GM20000 (cell line): ENCODE measurements at regions not wholly inside any gene's neighbourhood (a gene's known extent, or its start where the extent isn't known, plus 50 kb on each side); places are given as distances from the start of the nearest gene placed in this dataset.

Source experiments
- DNase-seq: peaks from one replicate; pipeline ENCODE4 v3.0.0; 2012; ENCODE audit warnings: low spot score
- TF ChIP-seq, protein P1 (sequence below): IDR thresholded peaks from 2 replicates; pipeline ENCODE4 v1.5.1; 2012; ENCODE audit warnings: mild to moderate bottlenecking, control low read depth; ENCODE audit errors: extremely low read depth, missing control alignments

DNA sequence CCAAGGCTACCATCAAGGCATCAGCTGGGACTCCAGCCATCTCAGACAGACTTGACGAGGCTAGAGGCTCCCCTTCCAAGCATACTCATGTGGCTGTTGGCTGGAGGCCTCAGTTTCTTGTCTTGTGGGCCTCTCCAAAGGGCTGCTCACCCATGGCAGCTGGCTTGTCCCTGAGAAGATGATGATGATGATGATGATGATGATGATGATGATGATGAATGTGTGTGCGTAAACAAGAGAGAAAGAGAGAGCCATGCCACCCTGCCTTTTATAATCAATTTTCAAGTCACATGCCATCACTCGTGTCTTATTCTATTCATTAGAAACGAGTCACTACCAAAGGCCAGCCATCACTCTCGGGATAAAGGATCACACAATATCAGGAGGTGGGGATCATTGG lies 60.5 kb upstream of the ADGRG2 start:
- TF ChIP-seq, protein P1, sequence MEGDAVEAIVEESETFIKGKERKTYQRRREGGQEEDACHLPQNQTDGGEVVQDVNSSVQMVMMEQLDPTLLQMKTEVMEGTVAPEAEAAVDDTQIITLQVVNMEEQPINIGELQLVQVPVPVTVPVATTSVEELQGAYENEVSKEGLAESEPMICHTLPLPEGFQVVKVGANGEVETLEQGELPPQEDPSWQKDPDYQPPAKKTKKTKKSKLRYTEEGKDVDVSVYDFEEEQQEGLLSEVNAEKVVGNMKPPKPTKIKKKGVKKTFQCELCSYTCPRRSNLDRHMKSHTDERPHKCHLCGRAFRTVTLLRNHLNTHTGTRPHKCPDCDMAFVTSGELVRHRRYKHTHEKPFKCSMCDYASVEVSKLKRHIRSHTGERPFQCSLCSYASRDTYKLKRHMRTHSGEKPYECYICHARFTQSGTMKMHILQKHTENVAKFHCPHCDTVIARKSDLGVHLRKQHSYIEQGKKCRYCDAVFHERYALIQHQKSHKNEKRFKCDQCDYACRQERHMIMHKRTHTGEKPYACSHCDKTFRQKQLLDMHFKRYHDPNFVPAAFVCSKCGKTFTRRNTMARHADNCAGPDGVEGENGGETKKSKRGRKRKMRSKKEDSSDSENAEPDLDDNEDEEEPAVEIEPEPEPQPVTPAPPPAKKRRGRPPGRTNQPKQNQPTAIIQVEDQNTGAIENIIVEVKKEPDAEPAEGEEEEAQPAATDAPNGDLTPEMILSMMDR, result no peak
- DNase-seq, result no peak

DNA sequence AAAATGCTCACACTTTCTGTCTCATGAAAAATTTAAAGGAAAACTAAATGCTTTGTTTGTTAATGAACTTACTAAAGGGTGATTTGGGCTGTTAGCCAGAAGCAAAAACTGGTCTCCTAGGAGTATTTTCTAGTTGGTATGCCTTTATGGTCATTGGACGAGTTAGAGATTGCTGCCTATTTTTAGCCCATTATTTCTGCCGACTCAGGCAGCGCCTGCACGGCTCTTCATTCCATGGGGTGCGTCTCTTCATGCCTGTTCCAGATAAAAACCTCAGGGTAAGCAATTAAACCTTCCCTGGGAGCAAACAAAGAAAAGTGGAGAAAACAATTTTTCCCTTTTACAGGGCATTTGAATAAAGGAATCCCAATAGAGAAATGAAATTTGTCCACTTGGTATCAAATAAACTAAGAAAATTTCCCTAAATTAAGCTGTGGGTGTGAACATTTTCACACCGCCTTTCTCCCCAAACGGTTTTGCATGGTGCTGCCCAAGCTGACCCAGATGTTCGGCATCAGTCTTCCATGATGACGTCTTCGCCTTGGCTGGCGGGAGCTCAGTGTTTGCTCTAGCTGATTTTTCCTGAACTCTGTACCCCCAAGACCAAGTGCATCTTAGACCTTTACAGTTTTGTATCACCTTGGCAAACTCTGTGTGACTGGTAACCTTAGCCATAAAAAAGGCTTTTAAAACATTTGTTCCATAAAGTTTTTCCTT lies 61.7 kb upstream of the ADGRG2 start:
- TF ChIP-seq, protein P1, result no peak
- no peak for DNase-seq

DNA sequence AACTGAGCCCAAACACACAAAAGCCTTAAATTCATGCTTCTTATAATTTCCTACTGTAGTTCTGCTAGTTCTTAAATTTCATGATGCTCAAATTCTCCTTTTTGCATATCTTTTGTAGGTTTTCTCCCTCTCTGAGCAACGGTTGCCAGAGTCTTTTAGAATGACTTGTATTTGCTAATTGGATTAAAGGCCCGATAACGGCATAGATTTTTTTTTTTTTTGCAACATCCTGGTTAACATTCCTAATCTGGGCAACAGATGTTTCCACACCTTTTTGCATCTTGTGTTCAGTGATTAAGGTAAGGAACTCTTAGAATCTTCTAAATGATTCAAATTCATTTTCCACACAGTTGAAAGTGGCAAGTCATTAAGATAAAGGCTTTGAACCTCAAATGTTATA lies 66.3 kb upstream of the ADGRG2 start:
- TF ChIP-seq, protein P1, result no peak
- no peak for DNase-seq

DNA sequence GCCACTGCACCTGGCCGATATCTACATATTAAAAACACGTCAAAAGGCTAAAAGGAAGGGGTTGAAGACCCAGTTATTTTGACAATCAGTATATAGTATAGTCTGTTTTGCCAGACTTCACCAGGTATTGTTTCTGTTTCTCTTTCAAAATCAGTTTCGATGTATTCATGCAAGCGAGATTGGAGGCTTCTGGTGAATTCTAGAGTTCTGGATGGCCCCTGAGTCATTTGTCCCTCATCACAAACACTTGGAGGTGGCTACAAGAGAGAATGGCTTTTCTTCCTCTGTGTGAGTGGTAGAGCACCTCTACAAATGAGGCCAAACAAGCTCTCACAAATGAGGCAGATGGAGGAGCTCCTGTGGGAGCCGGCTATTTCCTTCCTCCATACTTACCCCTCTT lies 68.6 kb upstream of the ADGRG2 start:
- TF ChIP-seq, protein P1, result no peak
- peak; percentile 3 for DNase-seq

DNA sequence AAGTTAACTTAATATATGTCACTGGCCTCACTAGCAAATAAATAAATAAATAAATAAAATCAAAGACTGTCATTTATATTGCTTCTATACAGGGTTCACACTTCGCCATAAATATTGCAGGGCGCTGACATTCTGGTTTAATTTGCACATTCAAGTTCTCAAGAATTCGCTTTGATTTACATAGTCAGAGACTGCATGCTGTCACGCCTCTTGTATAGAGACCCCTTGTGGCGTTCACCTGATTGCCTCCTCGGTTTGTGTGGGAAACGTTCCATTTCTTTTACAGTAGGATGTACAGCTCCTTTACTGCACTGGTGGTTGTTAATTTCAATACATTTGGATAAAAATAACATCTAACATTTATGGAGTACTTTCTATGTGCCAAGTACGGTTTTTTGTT lies 71.3 kb upstream of the ADGRG2 start:
- DNase-seq, result no peak
- TF ChIP-seq, protein P1, result no peak

DNA sequence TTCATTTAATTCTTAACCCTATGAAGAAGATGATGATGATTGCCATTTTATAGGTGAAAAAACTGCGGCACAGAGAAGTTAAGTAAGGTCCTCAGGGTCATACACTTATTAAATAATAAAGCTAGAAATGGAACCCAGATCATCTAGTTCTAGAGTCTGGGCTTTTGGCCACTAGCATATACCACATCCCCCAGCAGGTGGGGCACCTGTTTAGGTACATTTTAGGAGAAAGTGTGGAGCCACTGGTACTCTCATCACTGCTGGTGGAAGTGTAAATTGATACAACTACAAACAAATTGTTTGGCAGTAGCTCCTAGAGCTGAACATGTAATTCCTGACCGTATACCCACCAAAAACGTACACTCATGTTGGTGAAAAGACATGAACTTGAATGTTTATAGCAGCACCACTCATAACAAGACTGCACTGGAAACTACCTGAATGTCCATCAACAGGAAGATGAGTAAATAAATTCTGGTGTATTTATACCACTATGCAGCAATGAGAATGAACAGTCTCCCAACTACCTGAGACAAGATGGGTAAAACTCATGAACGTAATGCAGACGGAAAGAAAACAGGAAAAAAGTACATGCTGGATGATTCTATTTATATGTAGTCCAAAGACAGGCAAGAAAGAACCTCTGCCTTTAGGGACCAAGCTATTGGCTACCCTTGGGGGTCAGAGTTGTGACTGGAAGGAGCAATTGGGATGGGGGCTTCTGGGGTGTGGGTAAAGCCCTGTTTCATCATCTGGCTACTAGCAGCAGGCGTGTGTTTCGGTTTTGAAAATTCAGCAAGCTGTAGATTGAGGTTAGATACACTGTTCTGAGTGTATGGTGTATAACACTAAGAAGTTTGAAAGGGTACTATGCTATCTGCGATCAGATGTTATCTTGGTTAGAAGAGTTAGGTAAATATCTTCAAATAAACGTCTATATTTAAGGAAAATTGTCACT lies 72.3 kb upstream of the ADGRG2 start:
- TF ChIP-seq, protein P1, result no peak
- no peak for DNase-seq

DNA sequence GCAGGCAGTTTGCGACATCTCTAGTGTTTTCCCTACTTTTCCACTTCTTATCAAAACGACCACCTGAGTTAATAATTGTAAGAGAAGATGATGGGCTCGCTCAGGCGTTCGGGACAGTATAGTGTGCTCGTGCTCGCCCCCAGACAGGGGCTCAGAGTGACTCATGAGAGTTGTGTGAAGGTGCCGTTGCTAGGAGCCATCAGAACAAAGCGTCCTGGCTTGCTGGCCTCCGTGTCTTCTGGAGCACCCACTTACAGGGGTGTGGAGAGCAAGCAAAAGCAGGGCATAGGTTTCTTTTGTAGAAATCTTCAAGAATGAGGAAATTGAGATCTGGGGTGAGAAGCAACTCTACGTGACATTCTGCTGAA lies 73.0 kb upstream of the ADGRG2 start:
- TF ChIP-seq, protein P1, result no peak

More for the DNA sequence above, 73.0 kb upstream of the ADGRG2 start:
- no peak for DNase-seq
